PFSK-1 (cell line): ENCODE measurements at regions not wholly inside any gene's neighbourhood (a gene's known extent, or its start where the extent isn't known, plus 50 kb on each side); places are given as distances from the start of the nearest gene placed in this dataset.

Source experiments
- POLR2AphosphoS5 ChIP-seq: IDR thresholded peaks from 2 replicates; pipeline ENCODE4 v1.6.1; 2012; ENCODE audit warnings: low read depth, mild to moderate bottlenecking, control low read depth, low read length, moderate library complexity
- SIN3A ChIP-seq: IDR thresholded peaks from 2 replicates; pipeline ENCODE4 v1.6.1; 2012; ENCODE audit warnings: mild to moderate bottlenecking, low read length, moderate library complexity, borderline replicate concordance; ENCODE audit not compliant: insufficient read depth
- TAF1 ChIP-seq: IDR thresholded peaks from 2 replicates; pipeline ENCODE4 v1.6.1; 2012; ENCODE audit warnings: low read length, control low read depth, borderline replicate concordance; ENCODE audit not compliant: insufficient read depth
- TF ChIP-seq, protein P1 (sequence below), 2 experiments: IDR thresholded peaks; 2 replicates each; pipeline versions ENCODE4 v1.6.1 to v1.8.0; 2011 to 2012; ENCODE audit warnings: low read depth in 2 of 2, low read length in 2 of 2, control low read depth in 1 of 2, inconsistent platforms in 1 of 2, mild to moderate bottlenecking in 1 of 2, moderate library complexity in 1 of 2; ENCODE audit not compliant: insufficient read depth in 1 of 2

- TF ChIP-seq POLR2AphosphoS5 (no peak), SIN3A (no peak), TAF1 (no peak)
- TF ChIP-seq, protein P1, sequence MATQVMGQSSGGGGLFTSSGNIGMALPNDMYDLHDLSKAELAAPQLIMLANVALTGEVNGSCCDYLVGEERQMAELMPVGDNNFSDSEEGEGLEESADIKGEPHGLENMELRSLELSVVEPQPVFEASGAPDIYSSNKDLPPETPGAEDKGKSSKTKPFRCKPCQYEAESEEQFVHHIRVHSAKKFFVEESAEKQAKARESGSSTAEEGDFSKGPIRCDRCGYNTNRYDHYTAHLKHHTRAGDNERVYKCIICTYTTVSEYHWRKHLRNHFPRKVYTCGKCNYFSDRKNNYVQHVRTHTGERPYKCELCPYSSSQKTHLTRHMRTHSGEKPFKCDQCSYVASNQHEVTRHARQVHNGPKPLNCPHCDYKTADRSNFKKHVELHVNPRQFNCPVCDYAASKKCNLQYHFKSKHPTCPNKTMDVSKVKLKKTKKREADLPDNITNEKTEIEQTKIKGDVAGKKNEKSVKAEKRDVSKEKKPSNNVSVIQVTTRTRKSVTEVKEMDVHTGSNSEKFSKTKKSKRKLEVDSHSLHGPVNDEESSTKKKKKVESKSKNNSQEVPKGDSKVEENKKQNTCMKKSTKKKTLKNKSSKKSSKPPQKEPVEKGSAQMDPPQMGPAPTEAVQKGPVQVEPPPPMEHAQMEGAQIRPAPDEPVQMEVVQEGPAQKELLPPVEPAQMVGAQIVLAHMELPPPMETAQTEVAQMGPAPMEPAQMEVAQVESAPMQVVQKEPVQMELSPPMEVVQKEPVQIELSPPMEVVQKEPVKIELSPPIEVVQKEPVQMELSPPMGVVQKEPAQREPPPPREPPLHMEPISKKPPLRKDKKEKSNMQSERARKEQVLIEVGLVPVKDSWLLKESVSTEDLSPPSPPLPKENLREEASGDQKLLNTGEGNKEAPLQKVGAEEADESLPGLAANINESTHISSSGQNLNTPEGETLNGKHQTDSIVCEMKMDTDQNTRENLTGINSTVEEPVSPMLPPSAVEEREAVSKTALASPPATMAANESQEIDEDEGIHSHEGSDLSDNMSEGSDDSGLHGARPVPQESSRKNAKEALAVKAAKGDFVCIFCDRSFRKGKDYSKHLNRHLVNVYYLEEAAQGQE (IDR thresholded peaks at IDR 0.05; ENCODE audit: insufficient read depth in 1 of 2, low read depth in 2 of 2, low read length in 2 of 2) = no peak
These were observed 871.6 kb upstream of the MDGA2 start for GRCh38 chr14:48546996-48547395.
